ENCODE measurements at regions not wholly inside any gene's neighbourhood (a gene's known extent, or its start where the extent isn't known, plus 50 kb on each side); places are given as distances from the start of the nearest gene placed in this dataset.

GRCh38 chr1:173424782-173425407 is 52.2 kb upstream of the PRDX6 start:
- H3K27ac Mint-ChIP-seq: peak overlapping the region; percentile 3

GRCh38 chr1:173426057-173426456 is 51.1 kb upstream of the PRDX6 start:
- peaks cover 26% of the 10 kb centered on the region for H3K4me1 Mint-ChIP-seq (ENCODE audit: low read depth)
- no peaks in the 10 kb centered on the region for H3K9me3 Mint-ChIP-seq
- no peaks in the 10 kb centered on the region for H3K27me3 Mint-ChIP-seq
- no peak overlapping the region for H3K27ac Mint-ChIP-seq
- no peak overlapping the region for H3K4me3 Mint-ChIP-seq
- no peaks in the 10 kb centered on the region for H3K36me3 Mint-ChIP-seq (ENCODE audit: low read depth)

More at GRCh38 chr1:173424782-173425407, 52.2 kb upstream of the PRDX6 start:
- no peak overlapping the region for H3K4me3 Mint-ChIP-seq
- H3K4me1 Mint-ChIP-seq (ENCODE audit: low read depth): peaks cover 24% of the 10 kb centered on the region
- no peaks in the 10 kb centered on the region for H3K36me3 Mint-ChIP-seq (ENCODE audit: low read depth)
- no peaks in the 10 kb centered on the region for H3K27me3 Mint-ChIP-seq
- no peaks in the 10 kb centered on the region for H3K9me3 Mint-ChIP-seq

- Mint-ChIP-seq H3K27ac (no peak overlapping the region), H3K9me3 (no peaks in the 10 kb centered on the region), H3K27me3 (no peaks in the 10 kb centered on the region), H3K36me3 (ENCODE audit: low read depth) (no peaks in the 10 kb centered on the region), H3K4me3 (no peak overlapping the region), H3K4me1 (ENCODE audit: low read depth) (peaks cover 29% of the 10 kb centered on the region)
These were observed 49.7 kb upstream of the PRDX6 start for GRCh38 chr1:173427146-173428054.
